NCI-H2029 treated with DMSO at 0.1 percent for 48 hours (cell line): ENCODE measurements at regions not wholly inside any gene's neighbourhood (a gene's known extent, or its start where the extent isn't known, plus 50 kb on each side); places are given as distances from the start of the nearest gene placed in this dataset.
"Not testable (repeated sequence)": the region's sequence is repeated elsewhere in the genome, so short reads cannot be mapped to it uniquely, and the experiment has no call there.

ENCODE experiments used
- DNase-seq: peaks from one replicate; lab custom pipeline; 2025; lab: John Stamatoyannopoulos, UW

GRCh38 chr10:8338177-8338766 lies 283.8 kb downstream of the GATA3 start:
- DNase-seq: no peak

- no peak for DNase-seq
Observed at GRCh38 chr10:8344756-8345155, 290.3 kb downstream of the GATA3 start.

- no peak for DNase-seq
Observed at GRCh38 chr10:8346861-8347260, 292.4 kb downstream of the GATA3 start.

GRCh38 chr10:8347614-8348013 lies 293.1 kb downstream of the GATA3 start:
- DNase-seq: not testable (repeated sequence)

- no peak for DNase-seq
Observed at GRCh38 chr10:8349610-8350249, 295.2 kb downstream of the GATA3 start.

- DNase-seq: no peak
Observed at GRCh38 chr10:8350250-8350967, 295.9 kb downstream of the GATA3 start.

- DNase-seq: no peak
Observed at GRCh38 chr10:8352171-8353075, 297.9 kb downstream of the GATA3 start.

- no peak for DNase-seq
Observed at GRCh38 chr10:8356283-8356682, 301.8 kb downstream of the GATA3 start.

GRCh38 chr10:8359467-8359866 lies 305.0 kb downstream of the GATA3 start:
- no peak for DNase-seq

GRCh38 chr10:8360365-8360764 lies 305.9 kb downstream of the GATA3 start:
- no peak for DNase-seq

GRCh38 chr10:8360814-8361509 lies 306.5 kb downstream of the GATA3 start:
- DNase-seq: no peak

GRCh38 chr10:8361510-8361844 lies 307.0 kb downstream of the GATA3 start:
- no peak for DNase-seq

- no peak for DNase-seq
Observed at GRCh38 chr10:8365935-8366911, 311.7 kb downstream of the GATA3 start.

GRCh38 chr10:8367672-8368411 lies 313.4 kb downstream of the GATA3 start:
- not testable (repeated sequence) for DNase-seq

- DNase-seq: no peak
Observed at GRCh38 chr10:8369666-8370065, 315.2 kb downstream of the GATA3 start.

GRCh38 chr10:8374334-8374733 lies 319.8 kb downstream of the GATA3 start:
- no peak for DNase-seq

GRCh38 chr10:8375137-8375536 lies 320.6 kb downstream of the GATA3 start:
- DNase-seq: no peak

- no peak for DNase-seq
Observed at GRCh38 chr10:8378198-8378983, 323.9 kb downstream of the GATA3 start.
